ENCODE measurements at regions not wholly inside any gene's neighbourhood (a gene's known extent, or its start where the extent isn't known, plus 50 kb on each side); places are given as distances from the start of the nearest gene placed in this dataset.

GRCh38 chr2:14039134-14039533 lies 593.4 kb upstream of the LRATD1 start:
- TF ChIP-seq ETV6 (CRISPR knock-in tag; conservative IDR thresholded peaks at IDR 0.05), result no peak
- TF ChIP-seq ZNF230 (CRISPR knock-in tag; IDR thresholded peaks at IDR 0.05), result no peak
- no peak for TF ChIP-seq CTCF (CRISPR knock-in tag; IDR thresholded peaks at IDR 0.05)
- TF ChIP-seq ZNF577 (CRISPR knock-in tag; IDR thresholded peaks at IDR 0.05; ENCODE audit: borderline replicate concordance, low read depth), result no peak
- TF ChIP-seq BRD4 (CRISPR knock-in tag; IDR thresholded peaks at IDR 0.05), result no peak
- TF ChIP-seq SMC3 (IDR thresholded peaks at IDR 0.05; ENCODE audit: low read length), result no peak
- no peak for TF ChIP-seq ZMAT3 (CRISPR knock-in tag; conservative IDR thresholded peaks at IDR 0.05)
- TF ChIP-seq ZNF761 (CRISPR knock-in tag; conservative IDR thresholded peaks at IDR 0.05), result no peak
- no peak for TF ChIP-seq ZSCAN21 (CRISPR knock-in tag; IDR thresholded peaks at IDR 0.05; ENCODE audit: borderline replicate concordance)
- TF ChIP-seq REST (IDR thresholded peaks at IDR 0.05; ENCODE audit: borderline replicate concordance in 1 of 2, low read depth in 1 of 2, low read length in 2 of 2), result no peak
- no peak for TF ChIP-seq ARID2 (CRISPR knock-in tag; IDR thresholded peaks at IDR 0.05; ENCODE audit: borderline replicate concordance)
- no peak for TF ChIP-seq MAX (IDR thresholded peaks at IDR 0.05)
- no peak for TF ChIP-seq NPAS2 (CRISPR knock-in tag; IDR thresholded peaks at IDR 0.05; ENCODE audit: borderline replicate concordance)

All from HepG2 (cell line).